ENCODE measurements at regions not wholly inside any gene's neighbourhood (a gene's known extent, or its start where the extent isn't known, plus 50 kb on each side); places are given as distances from the start of the nearest gene placed in this dataset.

GRCh38 chr4:17058916-17059741 lies 160.7 kb upstream of the LDB2 start:
- no peak for TF ChIP-seq EZH2 (IDR thresholded peaks at IDR 0.05)
- no peak for TF ChIP-seq POLR2AphosphoS5 (IDR thresholded peaks at IDR 0.05; ENCODE audit: borderline replicate concordance, low read depth, low read length)

All from SK-N-MC (cell line).